Mammary epithelial cell (primary cell): ENCODE measurements at regions not wholly inside any gene's neighbourhood (a gene's known extent, or its start where the extent isn't known, plus 50 kb on each side); places are given as distances from the start of the nearest gene placed in this dataset.

Experiments
- EZH2 ChIP-seq: IDR thresholded peaks from 2 replicates; pipeline ENCODE4 v1.6.1; 2012; ENCODE audit warnings: low read length, inconsistent platforms, borderline replicate concordance
- TF ChIP-seq, protein P1 (sequence below), 2 donors: IDR thresholded peaks in 1 of 2; conservative IDR thresholded peaks in 1 of 2; 2 replicates each; pipeline ENCODE4 v1.5.1; 2011 to 2012; ENCODE audit warnings: inconsistent platforms in 2 of 2, low read length in 2 of 2, mild to moderate bottlenecking in 2 of 2, control low read depth in 1 of 2, low read depth in 1 of 2; ENCODE audit not compliant: insufficient read depth in 1 of 2; ENCODE audit errors: extremely low read depth in 1 of 2

DNA sequence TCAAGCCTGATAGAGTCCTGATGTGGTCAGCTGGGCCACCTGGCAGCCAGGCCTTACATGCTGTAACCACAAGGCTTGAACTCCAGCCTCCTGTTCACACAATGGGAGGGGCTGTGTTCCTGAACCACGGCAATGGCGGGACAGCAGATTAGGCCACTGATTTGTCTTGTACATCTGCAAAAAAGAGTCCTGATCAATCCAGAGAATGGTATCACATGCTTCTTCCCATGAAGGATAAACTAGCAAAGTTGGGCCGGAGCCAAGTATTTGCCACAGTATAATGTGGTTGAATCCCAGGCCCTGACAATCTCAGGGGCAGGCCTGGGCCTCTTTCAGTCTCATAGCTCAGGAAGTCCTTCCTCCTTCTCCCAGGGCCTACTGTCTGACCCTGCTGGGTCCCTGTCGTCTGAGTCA, 2182.5 kb upstream of the AGA start:
- TF ChIP-seq, protein P1, sequence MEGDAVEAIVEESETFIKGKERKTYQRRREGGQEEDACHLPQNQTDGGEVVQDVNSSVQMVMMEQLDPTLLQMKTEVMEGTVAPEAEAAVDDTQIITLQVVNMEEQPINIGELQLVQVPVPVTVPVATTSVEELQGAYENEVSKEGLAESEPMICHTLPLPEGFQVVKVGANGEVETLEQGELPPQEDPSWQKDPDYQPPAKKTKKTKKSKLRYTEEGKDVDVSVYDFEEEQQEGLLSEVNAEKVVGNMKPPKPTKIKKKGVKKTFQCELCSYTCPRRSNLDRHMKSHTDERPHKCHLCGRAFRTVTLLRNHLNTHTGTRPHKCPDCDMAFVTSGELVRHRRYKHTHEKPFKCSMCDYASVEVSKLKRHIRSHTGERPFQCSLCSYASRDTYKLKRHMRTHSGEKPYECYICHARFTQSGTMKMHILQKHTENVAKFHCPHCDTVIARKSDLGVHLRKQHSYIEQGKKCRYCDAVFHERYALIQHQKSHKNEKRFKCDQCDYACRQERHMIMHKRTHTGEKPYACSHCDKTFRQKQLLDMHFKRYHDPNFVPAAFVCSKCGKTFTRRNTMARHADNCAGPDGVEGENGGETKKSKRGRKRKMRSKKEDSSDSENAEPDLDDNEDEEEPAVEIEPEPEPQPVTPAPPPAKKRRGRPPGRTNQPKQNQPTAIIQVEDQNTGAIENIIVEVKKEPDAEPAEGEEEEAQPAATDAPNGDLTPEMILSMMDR (conservative IDR thresholded peaks at IDR 0.05 in 1 of 2, IDR thresholded peaks at IDR 0.05 in 1 of 2; ENCODE audit: extremely low read depth in 1 of 2, insufficient read depth in 1 of 2, low read depth in 1 of 2, low read length in 2 of 2), result no peak
- TF ChIP-seq EZH2, result no peak
